HEK293T (cell line): ENCODE measurements at regions not wholly inside any gene's neighbourhood (a gene's known extent, or its start where the extent isn't known, plus 50 kb on each side); places are given as distances from the start of the nearest gene placed in this dataset.

Experiments used
- ARNT ChIP-seq: fragments of 450-650 bp; IDR thresholded peaks from 2 replicates; pipeline ENCODE4 v1.6.1; 2017; ENCODE audit warnings: mild to moderate bottlenecking
- BHLHE40 ChIP-seq: fragments of 450-650 bp; IDR thresholded peaks from 2 replicates; pipeline ENCODE4 v1.6.1; 2016; ENCODE audit warnings: mild to moderate bottlenecking, moderate library complexity, borderline replicate concordance
- CTBP1 ChIP-seq: fragments of 450-650 bp; IDR thresholded peaks from 2 replicates; pipeline ENCODE4 v1.6.1; 2016; ENCODE audit warnings: borderline replicate concordance
- FOXA1 ChIP-seq: fragments of 450-650 bp; IDR thresholded peaks from 2 replicates; pipeline ENCODE4 v1.6.1; 2016; ENCODE audit warnings: mild to moderate bottlenecking
- FOXK2 ChIP-seq: fragments of 450-650 bp; IDR thresholded peaks from 2 replicates; pipeline ENCODE4 v1.6.1; 2016; ENCODE audit warnings: mild to moderate bottlenecking
- LEF1 ChIP-seq: fragments of 450-650 bp; IDR thresholded peaks from 2 replicates; pipeline ENCODE4 v1.6.1; 2017; ENCODE audit warnings: mild to moderate bottlenecking, borderline replicate concordance
- NFRKB ChIP-seq: fragments of 450-650 bp; IDR thresholded peaks from 2 replicates; pipeline ENCODE4 v1.6.1; 2016; ENCODE audit warnings: mild to moderate bottlenecking, moderate library complexity
- SP1 ChIP-seq: fragments of 450-650 bp; IDR thresholded peaks from 2 replicates; pipeline ENCODE4 v1.6.1; 2017
- SUZ12 ChIP-seq: fragments of 450-650 bp; IDR thresholded peaks from 2 replicates; pipeline ENCODE4 v1.6.1; 2016; ENCODE audit warnings: mild to moderate bottlenecking
- ZNF384 ChIP-seq: fragments of 450-650 bp; IDR thresholded peaks from 2 replicates; pipeline ENCODE4 v1.6.1; 2016

- TF ChIP-seq FOXA1 (no peak), LEF1 (no peak), ZNF384 (no peak), ARNT (no peak), NFRKB (no peak), CTBP1 (no peak), BHLHE40 (no peak), SP1 (no peak), FOXK2 (no peak), SUZ12 (no peak)
Measured at GRCh38 chr10:133020193-133020817, 67.4 kb upstream of the ADGRA1 start.
